ENCODE measurements at regions not wholly inside any gene's neighbourhood (a gene's known extent, or its start where the extent isn't known, plus 50 kb on each side); places are given as distances from the start of the nearest gene placed in this dataset.

DNA sequence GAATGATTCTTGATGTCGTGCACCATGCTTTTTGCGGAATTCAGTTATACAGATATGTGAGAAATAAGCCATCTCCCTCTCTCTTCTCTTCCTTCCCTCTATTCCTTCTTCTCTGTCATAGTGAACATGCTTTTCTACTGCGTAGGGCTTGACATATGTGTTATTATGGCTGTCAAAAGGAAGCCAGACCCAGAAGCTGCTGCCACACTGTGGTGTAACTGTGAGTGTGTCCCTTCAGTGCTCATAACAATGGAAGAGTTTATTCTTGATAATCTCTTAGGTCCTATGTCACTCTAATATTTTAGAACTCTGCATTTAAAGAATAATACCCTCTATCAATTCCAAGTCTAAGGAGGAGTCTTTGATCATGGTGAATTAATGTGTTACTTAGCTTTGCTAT is 208.9 kb upstream of the TMTC4 start:
- TF ChIP-seq, protein P1, sequence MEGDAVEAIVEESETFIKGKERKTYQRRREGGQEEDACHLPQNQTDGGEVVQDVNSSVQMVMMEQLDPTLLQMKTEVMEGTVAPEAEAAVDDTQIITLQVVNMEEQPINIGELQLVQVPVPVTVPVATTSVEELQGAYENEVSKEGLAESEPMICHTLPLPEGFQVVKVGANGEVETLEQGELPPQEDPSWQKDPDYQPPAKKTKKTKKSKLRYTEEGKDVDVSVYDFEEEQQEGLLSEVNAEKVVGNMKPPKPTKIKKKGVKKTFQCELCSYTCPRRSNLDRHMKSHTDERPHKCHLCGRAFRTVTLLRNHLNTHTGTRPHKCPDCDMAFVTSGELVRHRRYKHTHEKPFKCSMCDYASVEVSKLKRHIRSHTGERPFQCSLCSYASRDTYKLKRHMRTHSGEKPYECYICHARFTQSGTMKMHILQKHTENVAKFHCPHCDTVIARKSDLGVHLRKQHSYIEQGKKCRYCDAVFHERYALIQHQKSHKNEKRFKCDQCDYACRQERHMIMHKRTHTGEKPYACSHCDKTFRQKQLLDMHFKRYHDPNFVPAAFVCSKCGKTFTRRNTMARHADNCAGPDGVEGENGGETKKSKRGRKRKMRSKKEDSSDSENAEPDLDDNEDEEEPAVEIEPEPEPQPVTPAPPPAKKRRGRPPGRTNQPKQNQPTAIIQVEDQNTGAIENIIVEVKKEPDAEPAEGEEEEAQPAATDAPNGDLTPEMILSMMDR (IDR thresholded peaks at IDR 0.05) = no peak
- no peak for TF ChIP-seq POLR2A (IDR thresholded peaks at IDR 0.05)
- TF ChIP-seq POLR2AphosphoS5 (IDR thresholded peaks at IDR 0.05; ENCODE audit: insufficient read depth in 1 of 2, low read depth in 1 of 2) = no peak

Data from vagina (tissue), 2 donors.